ENCODE measurements at regions not wholly inside any gene's neighbourhood (a gene's known extent, or its start where the extent isn't known, plus 50 kb on each side); places are given as distances from the start of the nearest gene placed in this dataset.

GRCh38 chr3:69442771-69443311, 57.0 kb upstream of the FRMD4B start:
- no peak for DNase-seq (ENCODE audit: low read depth)
- Histone ChIP-seq H3K36me3 (ENCODE audit: control insufficient read depth, insufficient read depth, low read length) (no peaks in the 10 kb centered on the region), H3K27me3 (ENCODE audit: control insufficient read depth, insufficient read depth, low read length) (no peaks in the 10 kb centered on the region), H3K4me3 (ENCODE audit: low read depth, low read length) (no peak overlapping the region)
- POLR2A ChIA-PET: no interaction called here
- TF ChIP-seq CTCF (IDR thresholded peaks at IDR 0.05; ENCODE audit: insufficient read depth, low read depth, low read length): no peak
- CTCF ChIA-PET: interaction anchor here (1.0 to 3.7 kb wide), 6 partner anchors 9 to 282 kb away, joined by 3 to 31 read pairs (median 7); no protein-coding TSS in a partner anchor

- DNase-seq (ENCODE audit: low read depth): no peak
- no peaks in the 10 kb centered on the region for H3K27me3 ChIP-seq (ENCODE audit: control insufficient read depth, insufficient read depth, low read length)
- ChIA-PET POLR2A (no interaction called here), CTCF (interaction anchor here (1.3 to 3.7 kb wide), 7 partner anchors 9 to 322 kb away, joined by 4 to 31 read pairs (median 5); no protein-coding TSS in a partner anchor)
- H3K4me3 ChIP-seq (ENCODE audit: low read depth, low read length): no peak overlapping the region
- no peaks in the 10 kb centered on the region for H3K36me3 ChIP-seq (ENCODE audit: control insufficient read depth, insufficient read depth, low read length)
- TF ChIP-seq CTCF (IDR thresholded peaks at IDR 0.05; ENCODE audit: insufficient read depth, low read depth, low read length): no peak
Measured at GRCh38 chr3:69441732-69442131, 55.8 kb upstream of the FRMD4B start.

GRCh38 chr3:69441040-69441439, 55.2 kb upstream of the FRMD4B start:
- DNase-seq (ENCODE audit: low read depth): no peak
- CTCF ChIA-PET: interaction anchor here (0.6 to 3.7 kb wide), 10 partner anchors 10 to 419 kb away, joined by 3 to 31 read pairs (median 4); no protein-coding TSS in a partner anchor
- TF ChIP-seq CTCF (IDR thresholded peaks at IDR 0.05; ENCODE audit: insufficient read depth, low read depth, low read length): no peak
- POLR2A ChIA-PET: no interaction called here
- Histone ChIP-seq H3K4me3 (ENCODE audit: low read depth, low read length) (no peak overlapping the region), H3K27me3 (ENCODE audit: control insufficient read depth, insufficient read depth, low read length) (no peaks in the 10 kb centered on the region), H3K36me3 (ENCODE audit: control insufficient read depth, insufficient read depth, low read length) (no peaks in the 10 kb centered on the region)

GRCh38 chr3:69439643-69440270, 53.9 kb upstream of the FRMD4B start:
- DNase-seq (ENCODE audit: low read depth): no peak
- Histone ChIP-seq H3K4me3 (ENCODE audit: low read depth, low read length) (no peak overlapping the region), H3K36me3 (ENCODE audit: control insufficient read depth, insufficient read depth, low read length) (no peaks in the 10 kb centered on the region), H3K27me3 (ENCODE audit: control insufficient read depth, insufficient read depth, low read length) (no peaks in the 10 kb centered on the region)
- POLR2A ChIA-PET: no interaction called here
- peak; percentile 79 for TF ChIP-seq CTCF (IDR thresholded peaks at IDR 0.05; ENCODE audit: insufficient read depth, low read depth, low read length)
- CTCF ChIA-PET: interaction anchor here (0.5 to 3.7 kb wide), 7 partner anchors 12 to 285 kb away, joined by 3 to 31 read pairs (median 4); no protein-coding TSS in a partner anchor

- TF ChIP-seq CTCF (IDR thresholded peaks at IDR 0.05; ENCODE audit: insufficient read depth, low read depth, low read length): no peak
- POLR2A ChIA-PET: no interaction called here
- Histone ChIP-seq H3K4me3 (ENCODE audit: low read depth, low read length) (no peak overlapping the region), H3K27me3 (ENCODE audit: control insufficient read depth, insufficient read depth, low read length) (no peaks in the 10 kb centered on the region), H3K36me3 (ENCODE audit: control insufficient read depth, insufficient read depth, low read length) (no peaks in the 10 kb centered on the region)
- CTCF ChIA-PET: no interaction called here
- DNase-seq (ENCODE audit: low read depth): no peak
Measured at GRCh38 chr3:69438476-69438875, 52.6 kb upstream of the FRMD4B start.
